Activated CD4-positive, alpha-beta T cell treated with anti-CD3 and anti-CD28 coated beads, Interleukin-2, amount 50 U/mL, for 48 hours (primary cell): ENCODE measurements at regions not wholly inside any gene's neighbourhood (a gene's known extent, or its start where the extent isn't known, plus 50 kb on each side); places are given as distances from the start of the nearest gene placed in this dataset.
"Not testable (repeated sequence)": the region's sequence is repeated elsewhere in the genome, so short reads cannot be mapped to it uniquely, and the experiment has no call there.

Experiments
- DNase-seq, 2 experiments: peaks; one replicate each; pipeline ENCODE4 v3.0.0-alpha.2; 2020

DNA sequence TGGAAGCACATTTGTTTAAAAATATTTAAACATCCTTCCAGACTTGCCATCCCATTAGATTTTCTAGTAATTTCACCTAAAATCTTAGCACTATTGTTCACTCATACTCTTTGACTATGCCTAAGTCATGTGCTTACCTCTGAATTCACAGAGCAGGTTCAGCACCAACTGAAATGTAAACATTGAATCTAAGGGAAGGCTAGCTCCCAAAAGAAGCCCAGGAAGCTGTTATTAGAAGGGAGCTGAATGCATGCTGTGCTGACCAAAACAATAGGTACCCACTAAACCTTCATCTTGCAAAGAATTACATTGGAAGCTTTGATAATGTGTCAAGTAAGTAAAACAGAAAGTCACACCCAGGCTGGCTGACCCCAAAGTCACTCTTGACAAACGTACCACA, 571.3 kb downstream of the GABRG2 start:
- no peak for DNase-seq

DNA sequence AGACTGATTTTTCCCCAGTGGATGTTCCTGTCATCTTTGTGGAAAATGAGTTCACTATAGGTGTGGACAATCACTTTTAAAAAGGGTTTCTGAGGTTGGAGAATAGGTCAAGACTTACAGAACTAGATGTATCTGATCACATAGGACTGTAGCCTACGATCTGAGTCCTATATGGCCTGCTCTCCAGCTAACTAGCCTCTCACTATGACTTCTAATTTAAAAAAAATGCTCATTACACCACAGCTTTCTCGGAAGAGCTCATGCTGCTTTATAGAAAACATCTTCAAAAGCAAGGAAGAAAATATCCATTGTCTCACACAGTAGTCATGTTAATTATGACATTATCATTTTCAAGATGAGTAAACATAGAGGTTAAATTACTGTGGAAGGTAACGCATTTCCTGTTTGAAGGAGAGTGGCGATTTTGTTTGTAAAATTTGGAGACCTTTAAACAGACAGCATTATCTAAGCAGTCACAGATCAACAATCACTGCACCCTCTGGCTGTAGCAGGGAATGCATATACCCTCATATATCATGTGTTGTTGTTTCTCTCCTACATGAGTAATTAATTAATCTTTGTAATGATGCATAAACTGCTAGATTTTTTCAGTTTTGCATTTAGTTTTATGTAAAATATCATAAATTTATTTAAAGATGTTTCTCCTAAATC, 573.7 kb downstream of the GABRG2 start:
- DNase-seq = no peak

DNA sequence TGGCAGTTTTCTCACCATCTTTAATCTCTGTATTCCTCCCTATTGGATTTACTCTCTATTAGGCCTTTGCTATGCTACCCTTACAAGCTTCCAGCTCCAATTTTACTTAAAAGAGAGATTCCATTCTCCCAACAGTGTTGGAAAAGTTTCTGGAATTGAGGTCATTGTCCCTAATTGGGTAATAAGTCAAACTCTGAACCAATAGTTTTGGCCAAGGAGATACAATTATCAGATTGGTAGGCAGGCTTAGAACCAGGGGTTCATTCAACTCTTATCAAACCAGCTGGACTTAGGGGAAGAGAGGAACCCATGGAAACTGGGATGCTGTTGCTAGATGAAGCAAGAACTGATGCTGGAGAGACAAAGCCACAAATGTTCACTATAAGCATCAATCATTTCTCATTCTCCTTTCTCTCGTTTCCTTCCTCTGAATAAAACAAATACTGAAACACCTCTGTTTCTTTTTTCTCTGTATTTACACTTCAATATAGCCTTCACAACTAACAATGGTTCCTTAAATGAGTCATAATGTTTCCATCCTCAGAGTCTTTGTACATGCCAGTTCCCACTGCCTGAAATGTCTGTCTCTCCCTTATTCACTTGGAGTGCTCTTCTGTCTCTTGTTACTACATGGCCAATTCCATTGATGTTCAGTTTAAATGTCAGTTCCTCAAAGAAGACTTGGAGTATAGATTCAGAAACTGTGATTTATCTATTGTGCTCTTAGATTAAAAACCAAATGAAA, 587.3 kb downstream of the GABRG2 start:
- DNase-seq = no peak

DNA sequence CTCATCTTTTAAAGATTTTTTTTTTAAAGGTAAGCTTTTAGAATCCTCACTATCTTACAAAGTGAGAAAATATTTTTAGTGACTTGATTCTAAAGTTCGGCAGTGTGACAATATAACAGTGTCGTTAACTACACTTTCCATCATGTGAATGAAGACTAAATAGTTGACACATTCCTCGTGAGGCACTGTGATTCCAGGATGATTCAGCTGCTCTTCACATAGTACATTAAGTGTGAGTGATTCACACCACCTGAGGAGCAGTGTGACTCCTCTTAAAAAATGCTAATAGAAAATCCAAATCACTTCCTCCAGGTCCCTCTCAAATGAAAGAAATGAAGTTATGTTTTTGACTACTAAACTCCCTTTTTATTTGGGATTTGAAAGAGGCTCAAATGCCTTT, 589.5 kb downstream of the GABRG2 start:
- no peak for DNase-seq

DNA sequence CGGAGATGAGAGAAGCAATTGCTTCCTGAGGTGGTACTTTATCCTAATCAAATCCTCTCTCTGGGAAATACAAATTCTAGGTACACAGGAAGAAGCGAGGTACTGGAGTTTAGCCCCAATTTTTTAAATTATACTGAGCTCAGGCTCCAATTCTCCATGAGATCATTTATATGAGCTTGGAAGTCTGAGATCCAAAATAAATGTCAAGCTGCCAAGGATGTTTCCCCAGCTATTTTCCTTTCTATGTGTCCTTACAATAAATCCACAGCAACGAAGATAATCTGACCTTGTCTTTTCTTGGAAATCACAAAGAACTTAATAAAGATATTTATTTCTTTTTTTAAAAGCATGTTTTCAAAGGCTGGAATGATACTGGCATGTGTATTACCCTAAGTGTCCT, 597.3 kb downstream of the GABRG2 start:
- DNase-seq = no peak

DNA sequence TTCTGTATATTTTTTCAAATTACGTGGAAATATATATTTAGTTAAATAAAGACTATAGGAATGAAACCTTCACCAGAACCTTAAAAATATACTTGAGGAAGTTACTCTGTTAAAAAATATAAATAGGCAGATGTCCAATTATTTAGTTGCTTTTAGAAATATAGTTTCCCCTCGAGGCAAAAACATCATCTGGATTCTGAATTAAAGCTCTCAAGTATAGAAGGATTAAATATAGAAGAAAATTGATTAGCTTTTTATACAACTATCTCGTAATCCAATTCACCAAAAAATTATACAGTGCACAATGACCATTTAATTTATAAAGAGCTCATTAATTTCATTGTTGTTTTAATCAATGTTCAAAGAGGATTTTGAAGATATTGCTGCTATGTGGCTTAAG, 601.4 kb downstream of the GABRG2 start:
- DNase-seq = no peak

DNA sequence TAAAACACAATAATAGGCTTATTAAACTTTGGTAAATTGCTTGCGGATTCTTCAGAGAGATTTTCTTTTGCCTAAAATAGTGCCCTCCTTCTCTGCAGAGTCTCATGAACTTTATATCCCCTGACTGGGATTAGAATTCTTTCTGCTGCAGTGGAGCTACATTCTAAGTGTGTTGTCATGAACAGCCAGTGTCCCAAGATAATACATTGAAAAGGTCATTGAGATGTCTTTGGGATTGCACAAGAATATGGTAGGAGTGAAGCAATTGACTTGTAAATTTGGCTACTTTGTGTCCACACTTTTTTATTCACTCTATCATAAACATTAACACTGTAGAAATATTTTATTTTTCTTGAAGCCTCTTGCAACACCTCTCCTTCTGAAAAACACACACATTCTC, 604.5 kb downstream of the GABRG2 start:
- DNase-seq = no peak

DNA sequence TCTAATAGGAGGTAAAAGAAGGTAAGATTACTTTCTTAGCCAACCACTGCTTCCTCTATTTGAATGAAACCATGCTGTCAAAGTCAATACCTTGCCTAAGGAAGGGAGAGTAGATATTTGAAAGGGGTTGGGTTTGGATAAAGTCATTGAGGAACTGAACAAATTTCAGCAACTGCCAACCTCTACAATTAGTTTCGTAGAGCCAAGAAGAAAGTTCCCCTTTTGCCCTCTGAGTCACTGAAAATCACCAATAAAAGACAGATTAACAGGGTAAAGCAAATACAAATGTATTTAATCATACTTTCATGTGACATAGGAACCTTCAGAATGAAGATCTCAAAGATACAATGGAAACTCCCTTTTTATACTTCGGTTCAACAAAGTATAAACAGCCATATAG, 615.7 kb downstream of the GABRG2 start:
- DNase-seq = no peak

DNA sequence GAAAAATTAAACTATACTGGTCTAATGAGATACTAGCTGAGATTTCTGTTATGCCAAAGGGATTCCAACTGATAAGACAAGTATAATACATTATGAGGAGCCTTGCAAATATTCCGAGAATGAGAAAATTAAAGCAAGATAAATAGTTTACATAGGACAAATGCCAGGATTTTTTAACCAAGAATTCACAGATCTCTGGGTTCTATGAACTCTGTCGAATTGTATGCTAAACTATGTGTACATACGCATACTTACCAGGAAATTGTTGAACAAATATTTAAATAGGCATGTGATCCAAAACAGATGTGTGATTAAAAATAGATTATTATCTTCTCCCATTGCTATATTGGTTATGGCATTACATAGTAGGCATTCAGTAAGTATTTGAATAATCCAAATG, 616.6 kb downstream of the GABRG2 start:
- DNase-seq = no peak

DNA sequence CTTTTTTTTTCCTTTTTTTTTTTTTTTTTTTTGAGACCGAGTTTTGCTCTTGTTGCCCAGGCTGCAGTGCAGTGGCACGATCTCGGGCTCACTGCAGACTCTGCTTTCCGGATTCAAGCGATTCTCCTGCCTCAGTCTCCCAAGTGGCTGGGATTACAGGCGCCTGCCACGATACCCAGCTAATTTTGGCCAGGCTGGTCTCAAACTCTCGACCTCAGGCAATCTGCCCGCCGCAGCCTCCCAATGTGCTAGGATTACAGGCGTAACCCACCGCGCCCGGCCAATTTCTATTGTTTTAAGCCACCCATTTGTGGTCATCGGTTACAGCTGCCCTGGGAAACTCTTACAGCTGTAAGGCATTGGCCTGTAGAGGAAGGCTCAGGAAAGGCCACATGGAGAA, 617.7 kb downstream of the GABRG2 start:
- DNase-seq = no peak

DNA sequence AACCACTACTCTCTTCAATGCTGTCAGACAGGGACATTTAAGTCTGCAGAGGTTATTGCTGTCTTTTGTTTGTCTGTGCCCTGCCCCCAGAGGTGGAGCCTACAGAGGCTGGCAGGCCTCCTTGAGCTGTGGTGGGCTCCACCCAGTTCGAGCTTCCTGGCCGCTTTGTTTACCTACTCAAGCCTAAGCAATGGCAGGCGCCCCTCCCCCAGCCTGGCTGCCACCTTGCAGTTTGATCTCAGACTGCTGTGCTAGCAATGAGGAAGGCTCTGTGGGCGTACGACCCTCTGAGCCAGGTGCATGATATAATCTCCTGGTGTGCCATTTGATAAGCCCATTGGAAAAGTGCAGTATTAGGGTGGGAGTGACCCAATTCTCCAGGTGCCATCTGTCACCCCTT, 628.7 kb downstream of the GABRG2 start:
- not testable (repeated sequence) for DNase-seq

DNA sequence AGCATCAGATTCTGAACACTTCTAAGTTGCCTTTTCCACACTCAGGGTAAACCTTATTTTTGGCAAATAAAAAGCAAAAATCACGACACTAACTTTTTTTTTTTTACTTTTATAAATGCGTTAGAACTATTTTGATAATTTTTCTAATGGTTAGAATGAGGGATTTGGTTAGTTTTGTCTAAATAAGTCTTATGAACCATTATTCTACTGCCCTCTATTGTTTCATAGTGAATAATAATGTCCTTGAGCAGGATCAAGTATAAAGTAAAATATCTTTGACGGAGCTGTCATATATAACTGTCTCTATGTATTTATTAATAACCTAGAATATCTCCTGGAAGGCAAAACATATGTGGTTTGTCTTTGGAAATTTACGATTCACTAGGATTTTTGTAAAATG, 631.8 kb downstream of the GABRG2 start:
- no peak for DNase-seq

DNA sequence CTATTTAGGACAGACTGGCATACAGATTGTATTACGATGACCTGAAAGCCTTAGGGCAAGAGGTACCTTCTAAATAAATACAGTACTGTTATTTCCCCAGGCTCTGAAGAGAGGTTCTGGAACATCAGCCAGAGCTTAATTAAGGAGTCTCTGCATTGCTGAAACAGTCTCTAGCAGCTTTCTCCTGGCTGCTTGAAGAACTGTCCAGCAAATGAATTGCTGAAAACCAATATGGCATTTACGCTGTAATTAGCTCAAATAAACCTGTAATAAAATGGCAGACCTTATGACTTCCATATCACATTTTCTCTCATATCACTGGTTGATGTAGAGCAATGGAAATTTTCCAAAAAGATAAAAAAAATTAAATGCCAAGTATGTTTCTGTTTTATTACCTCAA, 636.3 kb downstream of the GABRG2 start:
- DNase-seq = no peak

DNA sequence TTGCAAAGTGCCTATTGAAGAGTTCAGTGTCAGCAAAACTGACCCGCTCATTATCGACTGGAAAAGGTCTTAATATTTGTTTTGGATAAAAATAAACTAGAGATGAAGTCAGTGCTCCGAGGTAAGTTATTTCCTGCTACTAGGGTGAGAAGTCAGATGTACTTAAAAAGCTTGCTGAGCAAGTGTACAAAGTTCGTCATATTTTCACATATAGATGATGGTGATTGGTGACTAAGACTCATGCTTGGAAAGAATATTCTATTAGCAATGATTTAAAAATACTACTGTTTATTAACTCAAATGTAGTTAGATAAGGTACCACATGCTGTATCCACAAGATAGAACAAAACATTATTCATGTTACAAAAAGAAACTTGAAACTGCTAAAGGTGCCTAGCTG, 643.7 kb downstream of the GABRG2 start:
- no peak for DNase-seq

DNA sequence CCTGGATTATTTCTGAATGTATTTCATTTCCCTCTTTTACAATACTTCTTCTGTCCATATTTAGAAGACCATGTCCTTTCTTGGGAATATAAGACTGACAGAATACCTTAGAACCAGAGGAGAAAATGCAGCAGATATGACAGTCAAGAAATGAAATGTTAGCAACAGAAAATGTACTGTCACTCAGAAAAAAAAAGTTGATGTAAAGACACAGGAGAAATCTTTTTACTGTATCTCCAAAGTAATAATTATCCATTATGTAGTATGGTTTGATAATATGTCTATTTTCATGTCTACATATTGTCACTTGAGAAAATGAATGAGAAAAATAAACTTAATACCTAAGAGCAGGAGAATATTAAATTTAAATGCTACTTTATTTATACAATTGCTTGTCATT, 652.1 kb downstream of the GABRG2 start:
- no peak for DNase-seq

DNA sequence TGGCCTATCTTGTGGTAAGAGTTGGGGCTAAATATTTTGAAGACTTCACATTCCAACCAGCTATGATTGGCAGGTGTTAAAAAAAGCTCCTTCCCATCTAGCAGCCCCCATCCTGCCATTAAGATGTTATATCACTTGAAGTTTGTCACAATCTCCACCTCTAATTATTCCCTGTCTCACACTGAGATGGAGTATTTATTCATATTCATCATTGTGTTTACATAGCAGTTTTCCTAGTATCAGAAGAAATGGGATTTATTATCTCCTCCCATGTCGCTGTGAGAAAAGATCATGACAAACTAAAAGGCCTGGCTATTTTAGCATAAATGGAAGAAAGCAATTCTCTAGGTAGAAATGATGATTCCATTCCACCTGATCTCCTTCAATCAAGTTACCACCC, 653.6 kb downstream of the GABRG2 start:
- no peak for DNase-seq

DNA sequence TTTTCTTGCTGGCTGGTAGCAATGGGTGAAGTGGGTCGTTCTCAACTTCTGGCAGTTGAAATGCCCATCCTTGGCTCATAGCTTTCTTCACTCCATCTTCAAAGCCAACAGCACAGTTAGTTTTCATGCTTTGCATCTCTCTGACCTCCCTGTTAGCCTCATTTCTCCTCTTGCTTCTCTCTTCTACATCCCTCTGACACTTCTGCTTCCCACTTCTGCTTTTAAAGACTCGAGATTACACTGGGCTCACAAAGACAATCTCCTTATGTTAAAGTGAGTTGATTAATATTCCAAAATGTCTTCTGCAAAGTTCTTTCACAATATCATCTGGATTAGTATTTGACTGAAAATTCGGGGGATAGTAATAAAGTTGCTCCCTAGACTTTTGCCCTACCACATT, 684.8 kb upstream of the CCNG1 start:
- DNase-seq = no peak

DNA sequence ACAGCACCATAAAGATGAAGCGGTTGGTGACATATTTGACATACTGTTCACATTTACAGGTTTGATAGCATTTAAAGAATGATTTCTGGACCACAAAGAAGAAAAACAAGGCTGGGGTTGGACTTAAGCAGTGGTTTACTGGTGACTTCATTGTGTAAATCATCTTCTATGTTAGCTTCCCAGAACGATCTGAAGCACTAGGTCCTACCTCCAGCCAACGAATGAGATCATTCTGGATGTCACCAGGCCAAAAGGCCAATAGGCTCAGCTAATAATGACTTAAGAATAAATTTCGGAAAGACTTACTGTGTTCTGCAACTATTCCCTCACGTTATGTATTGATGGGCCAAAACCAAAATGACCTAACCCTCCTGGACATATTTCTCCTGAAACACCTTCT, 675.3 kb upstream of the CCNG1 start:
- no peak for DNase-seq

DNA sequence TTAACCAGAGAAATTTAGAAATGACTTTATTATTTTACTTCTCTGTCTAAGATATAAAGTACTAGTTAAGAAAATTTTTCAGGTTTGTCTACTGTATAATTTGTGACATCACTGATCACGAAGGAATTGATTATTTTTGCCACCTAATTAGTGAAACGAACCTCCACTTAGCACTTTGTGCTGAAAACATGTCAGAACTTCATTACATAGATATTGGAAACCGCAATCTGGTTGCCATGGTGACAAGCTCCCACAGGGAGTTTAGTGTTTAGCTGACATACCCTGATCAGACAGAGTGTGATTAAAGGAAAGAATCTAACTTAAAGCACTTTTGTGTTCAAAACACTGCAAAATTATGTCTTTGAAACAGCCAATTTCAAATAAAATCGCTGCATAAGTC, 668.4 kb upstream of the CCNG1 start:
- no peak for DNase-seq

DNA sequence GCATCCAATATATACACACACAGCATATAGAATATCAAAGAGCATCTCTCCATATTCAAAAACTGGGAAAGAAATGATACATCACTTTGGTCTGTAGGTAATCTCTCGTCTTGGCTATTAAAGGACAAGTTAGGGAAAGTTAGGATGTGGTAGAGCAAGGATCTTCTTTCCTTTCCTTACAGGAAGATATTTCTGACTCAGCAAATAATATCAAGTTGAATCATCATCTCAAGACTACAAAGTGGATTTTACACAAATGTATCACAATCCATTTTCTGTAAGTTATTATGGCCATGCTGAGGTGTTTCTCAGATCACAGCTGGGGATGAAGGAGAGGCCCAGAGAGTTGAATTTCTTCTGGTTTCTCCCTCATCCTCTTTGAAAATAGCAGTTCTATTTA, 651.7 kb upstream of the CCNG1 start:
- no peak for DNase-seq

DNA sequence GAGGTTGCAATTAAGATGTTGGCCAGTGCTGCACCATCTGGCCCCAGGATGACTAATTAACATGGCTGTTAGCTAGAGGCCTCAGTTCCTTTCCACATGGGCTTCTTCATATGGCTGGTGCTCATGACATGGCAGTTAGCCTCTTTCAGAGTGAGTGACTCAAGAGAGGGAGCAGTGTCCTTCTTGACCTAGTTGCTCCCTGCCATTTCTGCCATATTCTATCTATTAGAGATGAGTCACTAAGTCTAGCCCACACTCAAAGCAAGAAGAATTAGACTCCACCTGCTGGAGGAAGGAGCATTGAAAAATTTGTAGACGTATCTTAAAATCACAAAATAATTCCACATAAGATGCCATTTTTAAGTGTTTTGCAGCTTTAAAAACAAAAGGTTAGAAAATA, 651.2 kb upstream of the CCNG1 start:
- no peak for DNase-seq

DNA sequence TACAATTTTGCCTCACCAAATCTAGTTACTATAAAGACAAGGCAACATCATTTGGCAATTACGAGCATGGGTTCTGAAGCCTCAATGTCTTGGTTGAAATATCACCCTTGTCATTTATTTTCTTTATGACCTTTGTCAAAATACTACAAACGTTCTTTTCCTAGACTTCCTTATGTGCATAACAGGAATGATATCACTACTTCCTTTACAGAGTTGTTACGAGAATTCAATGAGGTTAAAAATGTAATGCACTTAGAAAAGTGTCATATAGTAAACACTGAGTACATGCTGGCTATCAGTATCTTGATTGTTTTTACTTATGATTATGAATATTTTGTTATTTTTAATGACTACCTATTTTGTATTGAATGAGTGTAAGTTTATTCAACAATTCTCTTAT, 640.9 kb upstream of the CCNG1 start:
- no peak for DNase-seq

DNA sequence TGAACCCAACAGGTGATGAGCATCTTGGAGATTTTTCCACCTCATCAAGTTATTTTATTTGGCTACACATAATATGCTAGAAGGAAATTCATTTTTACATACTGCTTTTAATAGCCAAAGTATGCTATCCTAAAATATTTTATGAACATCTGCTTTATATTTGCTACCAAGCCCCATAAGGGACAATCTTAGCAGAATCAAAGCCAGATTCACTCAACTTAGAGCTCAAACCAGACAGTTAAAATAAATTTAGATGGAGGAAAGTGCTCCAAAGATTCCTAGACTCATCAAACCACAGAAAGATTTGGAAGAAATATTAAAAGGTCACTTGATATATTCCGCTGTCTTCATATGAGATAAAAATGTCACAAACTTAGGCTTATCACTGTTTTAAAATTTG, 637.1 kb upstream of the CCNG1 start:
- DNase-seq = no peak

DNA sequence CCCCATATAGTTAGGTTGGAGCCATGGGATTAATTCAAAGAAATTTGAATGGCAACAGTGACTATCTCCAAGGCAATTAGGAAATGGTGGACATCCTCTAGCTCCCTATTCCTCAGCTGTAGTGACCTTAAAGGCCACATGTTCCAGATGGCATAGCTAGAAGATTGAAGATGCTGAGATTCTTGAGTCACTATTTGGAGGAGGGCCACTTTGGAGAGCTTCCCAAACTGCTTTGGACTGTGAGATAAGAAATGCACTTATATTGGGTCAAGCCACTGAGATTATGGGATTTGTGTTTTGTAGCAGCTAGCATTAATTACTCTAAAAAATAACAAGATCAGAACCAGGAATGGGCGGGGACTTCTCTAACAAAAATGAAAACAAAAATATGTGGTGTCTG, 636.2 kb upstream of the CCNG1 start:
- DNase-seq = no peak

DNA sequence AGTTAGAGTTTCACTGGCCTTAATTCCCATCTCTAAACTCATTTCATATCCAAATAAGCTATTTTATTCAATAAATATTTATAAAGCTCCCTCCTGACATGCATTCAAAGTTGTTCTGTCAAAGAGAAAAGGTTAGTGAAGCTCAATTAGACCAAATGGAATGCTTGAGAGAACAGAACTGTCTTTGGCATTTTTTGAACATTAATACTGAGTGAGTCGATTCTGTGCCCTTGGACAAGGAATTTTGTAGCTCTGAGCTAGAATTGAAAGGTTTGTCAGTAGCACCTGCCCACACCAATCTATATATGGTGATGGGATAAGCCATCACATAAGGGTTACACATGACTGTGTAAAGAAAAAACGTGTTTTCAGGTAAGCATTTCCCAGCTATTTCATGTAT, 631.2 kb upstream of the CCNG1 start:
- DNase-seq = no peak
